ENCODE measurements at regions not wholly inside any gene's neighbourhood (a gene's known extent, or its start where the extent isn't known, plus 50 kb on each side); places are given as distances from the start of the nearest gene placed in this dataset.

DNA sequence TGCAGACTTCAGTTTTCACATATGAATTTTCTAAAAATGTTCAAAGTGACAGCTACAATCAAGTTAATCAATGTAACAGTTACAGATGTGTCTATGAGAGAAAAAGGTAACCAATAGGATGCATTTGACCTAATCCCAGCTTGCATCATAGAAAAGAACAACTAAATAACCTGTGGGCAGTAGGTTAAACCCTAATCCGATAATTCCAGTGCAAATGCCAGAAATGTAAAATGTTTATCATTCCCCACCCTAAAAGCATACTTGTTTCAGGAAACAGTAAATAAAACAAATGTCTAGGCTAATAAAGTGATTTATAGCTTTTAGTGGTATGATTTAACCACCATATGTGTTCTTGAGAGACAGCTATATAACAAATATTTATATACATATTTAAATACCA lies 592.6 kb downstream of the PRELID2 start:
- TF ChIP-seq, protein P1, sequence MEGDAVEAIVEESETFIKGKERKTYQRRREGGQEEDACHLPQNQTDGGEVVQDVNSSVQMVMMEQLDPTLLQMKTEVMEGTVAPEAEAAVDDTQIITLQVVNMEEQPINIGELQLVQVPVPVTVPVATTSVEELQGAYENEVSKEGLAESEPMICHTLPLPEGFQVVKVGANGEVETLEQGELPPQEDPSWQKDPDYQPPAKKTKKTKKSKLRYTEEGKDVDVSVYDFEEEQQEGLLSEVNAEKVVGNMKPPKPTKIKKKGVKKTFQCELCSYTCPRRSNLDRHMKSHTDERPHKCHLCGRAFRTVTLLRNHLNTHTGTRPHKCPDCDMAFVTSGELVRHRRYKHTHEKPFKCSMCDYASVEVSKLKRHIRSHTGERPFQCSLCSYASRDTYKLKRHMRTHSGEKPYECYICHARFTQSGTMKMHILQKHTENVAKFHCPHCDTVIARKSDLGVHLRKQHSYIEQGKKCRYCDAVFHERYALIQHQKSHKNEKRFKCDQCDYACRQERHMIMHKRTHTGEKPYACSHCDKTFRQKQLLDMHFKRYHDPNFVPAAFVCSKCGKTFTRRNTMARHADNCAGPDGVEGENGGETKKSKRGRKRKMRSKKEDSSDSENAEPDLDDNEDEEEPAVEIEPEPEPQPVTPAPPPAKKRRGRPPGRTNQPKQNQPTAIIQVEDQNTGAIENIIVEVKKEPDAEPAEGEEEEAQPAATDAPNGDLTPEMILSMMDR (optimal IDR thresholded peaks at IDR 0.05 in 1 of 3, IDR thresholded peaks at IDR 0.05 in 1 of 3, conservative IDR thresholded peaks at IDR 0.05 in 1 of 3; ENCODE audit: extremely low read depth in 1 of 3, insufficient read depth in 2 of 3, low read length in 3 of 3), result no peak
- TF ChIP-seq EZH2 (IDR thresholded peaks at IDR 0.05; ENCODE audit: low read length), result no peak

All from keratinocyte (primary cell).